ENCODE measurements at regions not wholly inside any gene's neighbourhood (a gene's known extent, or its start where the extent isn't known, plus 50 kb on each side); places are given as distances from the start of the nearest gene placed in this dataset.

GRCh38 chr13:72435251-72435650 is 292.2 kb downstream of the MZT1 start:
- no peak for DNase-seq

DNA sequence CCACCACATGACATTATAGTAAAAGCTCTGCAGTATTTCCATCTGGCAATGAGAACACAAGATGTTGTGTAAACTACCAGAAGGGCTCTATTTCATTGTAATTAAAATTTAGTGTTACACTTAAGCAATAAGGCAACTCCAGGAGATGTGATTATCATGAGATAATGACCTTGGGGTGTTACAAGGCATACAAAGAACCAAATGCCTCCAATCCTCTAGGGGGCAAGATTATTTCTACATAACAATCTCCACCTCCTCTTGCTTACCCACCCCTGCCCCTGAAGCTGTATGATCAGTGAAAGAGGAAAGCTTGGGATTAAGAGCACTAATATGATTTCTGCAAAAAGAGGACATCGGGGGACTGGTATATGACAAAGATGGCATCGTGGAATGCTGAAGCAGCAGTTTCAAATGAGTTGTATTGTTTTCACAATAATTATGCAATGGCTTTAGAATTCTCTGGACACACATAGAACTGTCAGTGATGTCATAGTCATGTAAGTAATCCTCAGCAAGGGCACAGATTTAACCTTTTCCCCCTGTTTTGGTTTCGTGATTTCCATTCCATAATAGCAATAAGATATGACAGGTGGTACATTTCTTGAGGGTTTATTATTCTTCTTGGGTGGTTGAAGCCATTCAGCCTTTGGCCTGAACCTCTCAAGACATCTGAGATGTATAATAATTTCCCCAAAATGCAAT is 295.3 kb downstream of the MZT1 start:
- no peak for DNase-seq

- no peak for DNase-seq
Measured at GRCh38 chr13:72430923-72431322, 296.5 kb downstream of the MZT1 start.

- DNase-seq, result no peak
Measured at GRCh38 chr13:72427757-72428528, 299.5 kb downstream of the MZT1 start.

DNA sequence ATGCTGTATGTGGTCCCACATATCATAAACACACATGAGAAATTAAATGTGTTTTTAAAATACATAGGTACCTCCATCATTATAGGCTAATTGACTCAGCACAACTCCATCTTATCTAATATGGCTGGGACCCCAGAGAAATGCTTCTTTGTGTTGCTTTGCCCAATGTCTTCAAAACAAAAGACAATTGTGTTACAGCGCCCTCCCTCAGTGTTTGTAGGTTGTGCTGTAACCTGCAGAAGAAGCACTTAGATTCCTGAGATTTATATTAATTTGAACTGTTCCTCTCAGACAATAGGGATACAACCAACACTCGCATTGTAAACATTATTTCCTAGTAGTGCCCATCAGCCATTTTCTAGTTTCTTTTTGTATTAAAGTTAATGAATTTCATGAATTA is 303.4 kb downstream of the MZT1 start:
- DNase-seq, result no peak

GRCh38 chr13:72415817-72416216 is 311.6 kb downstream of the MZT1 start:
- no peak for DNase-seq

- no peak for DNase-seq
Measured at GRCh38 chr13:72412481-72412880, 314.9 kb downstream of the MZT1 start.

- DNase-seq, result no peak
Measured at GRCh38 chr13:72405441-72405840, 322.0 kb downstream of the MZT1 start.

- DNase-seq, result peak; percentile 45
Measured at GRCh38 chr13:72403396-72404010, 323.9 kb downstream of the MZT1 start.

GRCh38 chr13:72400856-72401255 is 326.6 kb downstream of the MZT1 start:
- DNase-seq, result no peak

DNA sequence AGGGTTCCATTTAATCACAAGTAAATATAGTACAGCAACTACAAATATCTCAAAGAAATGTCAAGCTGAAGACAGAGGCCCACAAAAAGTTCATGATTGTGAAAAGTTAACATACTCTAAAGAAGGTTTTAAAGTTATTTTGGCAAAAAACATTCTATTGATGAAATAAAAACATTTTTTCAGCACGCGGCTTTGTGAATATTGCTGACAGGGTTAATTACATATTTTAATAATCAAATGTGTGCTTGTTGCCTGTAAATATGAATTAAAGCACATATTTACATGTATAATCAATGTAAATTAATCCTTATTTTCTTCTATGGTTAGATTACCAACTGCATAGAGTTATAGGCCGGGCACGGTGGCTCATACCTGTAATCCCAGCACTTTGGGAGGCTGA is 328.1 kb downstream of the MZT1 start:
- no peak for DNase-seq

- no peak for DNase-seq
Measured at GRCh38 chr13:72397265-72397664, 330.2 kb downstream of the MZT1 start.

GRCh38 chr13:72390909-72391308 is 336.5 kb downstream of the MZT1 start:
- no peak for DNase-seq

GRCh38 chr13:72386138-72386684 is 341.2 kb downstream of the MZT1 start:
- DNase-seq, result no peak

DNA sequence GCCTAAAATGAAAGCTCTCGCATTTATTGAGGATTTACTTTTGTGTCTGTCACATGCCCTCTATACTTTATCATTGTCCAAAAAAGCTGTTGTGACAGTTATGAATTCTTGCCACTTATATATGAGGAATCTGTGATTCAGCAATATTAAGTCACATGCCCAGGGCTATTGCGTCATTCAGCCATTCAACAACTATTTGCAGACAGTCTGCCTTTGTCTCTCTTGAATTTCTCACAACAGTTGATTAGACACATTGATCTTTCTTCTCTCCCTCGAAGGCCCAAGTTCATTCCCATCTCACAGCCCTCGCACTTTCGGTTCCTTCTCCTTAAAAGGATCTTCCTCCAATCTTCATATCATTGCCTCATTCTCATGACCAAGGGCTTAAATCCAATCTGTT is 342.6 kb downstream of the MZT1 start:
- no peak for DNase-seq

- no peak for DNase-seq
Measured at GRCh38 chr13:72384186-72384823, 343.1 kb downstream of the MZT1 start.

GRCh38 chr13:72383646-72384045 is 343.8 kb downstream of the MZT1 start:
- DNase-seq, result no peak

DNA sequence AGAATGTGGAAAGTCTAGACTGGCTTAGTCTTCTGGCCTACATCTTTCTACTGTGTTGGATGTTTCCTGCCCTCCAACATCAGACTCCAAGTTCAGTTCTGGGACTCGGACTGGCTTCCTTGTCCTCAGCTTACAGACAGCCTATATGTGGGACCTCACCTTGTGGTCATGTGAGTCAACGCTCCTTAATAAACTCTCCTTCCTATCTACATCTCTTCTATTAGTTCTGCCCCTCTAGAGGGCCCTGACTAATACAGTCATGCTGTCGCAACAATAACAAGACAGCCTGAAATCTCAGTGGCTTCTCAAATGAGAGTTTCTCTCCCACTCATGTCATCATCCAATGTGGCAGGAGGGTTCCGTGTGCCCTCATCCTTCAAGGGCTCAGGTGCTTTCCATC is 347.8 kb downstream of the MZT1 start:
- no peak for DNase-seq

DNA sequence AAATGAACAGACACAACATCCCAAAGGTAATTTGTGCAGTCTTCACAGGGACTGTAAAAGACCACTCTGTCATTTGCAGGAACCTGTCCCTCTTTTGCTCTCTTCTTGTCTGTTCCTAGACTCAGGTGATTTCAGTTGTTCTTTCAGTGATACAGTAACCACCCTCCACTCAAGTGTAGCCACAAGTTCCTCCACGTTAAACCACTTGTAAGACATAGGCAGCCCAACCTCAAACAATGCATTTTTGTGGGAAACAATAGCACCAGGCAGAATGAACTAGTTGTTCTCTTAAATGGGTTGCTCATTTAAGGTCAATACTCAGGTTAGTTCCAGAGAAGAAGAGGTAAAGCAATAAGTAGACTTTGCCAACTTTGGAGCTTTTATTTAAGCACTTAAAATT is 359.4 kb downstream of the MZT1 start:
- no peak for DNase-seq

- DNase-seq, result no peak
Measured at GRCh38 chr13:72346716-72347115, 380.7 kb downstream of the MZT1 start.

DNA sequence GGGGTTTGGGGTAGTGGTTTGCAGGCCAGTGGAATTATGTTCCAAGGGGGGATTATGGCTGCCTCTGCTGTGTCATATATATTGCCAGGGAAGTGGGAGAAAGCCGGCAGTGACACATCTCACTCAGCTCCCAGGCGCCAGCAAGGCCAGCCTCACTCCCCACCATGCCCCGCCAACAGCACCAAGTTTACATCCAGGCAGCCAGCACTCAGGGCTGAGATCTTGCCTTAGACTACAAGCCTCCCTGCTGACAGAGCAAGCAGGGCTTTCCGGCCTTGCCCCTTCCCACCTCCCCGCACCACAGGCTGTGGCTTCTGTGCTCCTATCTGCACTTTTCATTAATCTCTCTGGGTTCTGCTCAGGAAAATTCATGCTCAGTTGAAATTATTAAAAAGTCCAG is 385.1 kb downstream of the MZT1 start:
- no peak for DNase-seq

DNA sequence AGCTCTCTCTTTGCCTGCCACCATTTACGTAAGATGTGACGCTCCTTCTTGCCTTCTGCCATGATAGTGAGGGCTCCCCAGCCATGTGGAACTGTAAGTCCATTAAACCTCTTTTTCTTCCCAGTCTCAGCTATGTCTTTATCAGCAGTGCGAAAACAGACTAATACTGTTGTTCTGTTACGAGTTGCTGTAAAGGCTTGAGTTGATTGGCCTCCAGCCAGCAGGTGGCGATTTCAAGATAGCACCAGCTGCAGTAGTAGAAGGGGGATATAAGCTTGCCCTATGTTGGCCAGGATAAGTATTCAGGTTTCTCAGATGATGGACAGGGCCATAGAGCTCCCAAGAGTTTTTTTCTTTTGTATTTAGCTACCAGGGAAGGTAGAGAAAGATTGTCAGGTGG is 385.5 kb downstream of the MZT1 start:
- DNase-seq, result no peak

DNA sequence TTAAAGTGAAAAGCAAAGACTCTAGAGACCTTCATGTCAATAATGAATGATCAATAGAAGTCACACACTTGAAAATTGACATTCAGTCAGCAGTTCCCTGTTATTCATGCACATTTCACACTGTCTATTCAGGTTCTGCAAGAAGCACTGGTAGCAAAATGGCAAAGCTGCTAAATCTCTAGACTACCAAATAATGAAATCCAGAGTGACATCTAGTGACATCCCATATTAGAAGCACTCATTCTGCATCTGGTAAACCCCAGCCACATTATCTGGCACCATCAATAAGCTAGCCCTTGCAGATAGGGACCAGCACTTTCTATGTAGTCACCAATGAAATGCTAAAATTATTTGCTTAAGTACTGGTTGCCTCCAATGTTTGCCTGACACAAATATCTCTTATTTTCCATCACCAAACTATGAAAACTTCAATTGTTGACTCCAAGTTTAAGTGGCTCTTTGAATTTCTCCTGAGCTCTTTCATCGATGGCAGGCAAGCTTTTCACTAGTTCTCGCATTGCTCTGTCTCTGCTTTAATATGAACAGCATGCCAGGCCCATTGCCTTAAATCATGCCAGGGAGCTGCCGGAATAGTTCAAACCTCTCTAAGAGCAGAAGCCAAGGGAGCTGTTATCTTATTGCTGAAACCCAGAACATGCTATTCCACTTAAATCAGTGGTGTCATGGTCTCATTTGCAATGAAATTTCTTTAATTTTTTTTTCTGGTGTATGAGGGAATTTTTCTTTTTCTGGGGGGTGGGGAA is 409.9 kb downstream of the MZT1 start:
- peak; percentile 27 for DNase-seq

All from eye (tissue), 1 donor.